ENCODE measurements at regions not wholly inside any gene's neighbourhood (a gene's known extent, or its start where the extent isn't known, plus 50 kb on each side); places are given as distances from the start of the nearest gene placed in this dataset.

GRCh38 chr5:117519957-117520500 is 945.4 kb upstream of the SEMA6A start:
- POLR2A ChIA-PET, result no interaction called here
- CTCF ChIA-PET, result no interaction called here
- no peak for DNase-seq (ENCODE audit: extremely low spot score)
- TF ChIP-seq LEF1 (IDR thresholded peaks at IDR 0.05; ENCODE audit: borderline replicate concordance), result no peak
- TF ChIP-seq PKNOX1 (IDR thresholded peaks at IDR 0.05), result no peak
- no peak for TF ChIP-seq FOXA1 (IDR thresholded peaks at IDR 0.05)
- TF ChIP-seq FOXM1 (IDR thresholded peaks at IDR 0.05; ENCODE audit: borderline replicate concordance), result no peak
- TF ChIP-seq ZNF384 (IDR thresholded peaks at IDR 0.05), result no peak
- no peak for TF ChIP-seq BHLHE40 (IDR thresholded peaks at IDR 0.05; ENCODE audit: borderline replicate concordance)
- TF ChIP-seq FOXK2 (IDR thresholded peaks at IDR 0.05), result no peak
- no peak for TF ChIP-seq SUZ12 (IDR thresholded peaks at IDR 0.05)
- TF ChIP-seq CTBP1 (IDR thresholded peaks at IDR 0.05; ENCODE audit: borderline replicate concordance), result no peak
- TF ChIP-seq NFRKB (IDR thresholded peaks at IDR 0.05), result no peak
- no peak for TF ChIP-seq ELF4 (IDR thresholded peaks at IDR 0.05)
- no peak for TF ChIP-seq ARNT (IDR thresholded peaks at IDR 0.05)
- no peak for TF ChIP-seq TARDBP (IDR thresholded peaks at IDR 0.05)
- no peak for TF ChIP-seq L3MBTL2 (conservative IDR thresholded peaks at IDR 0.05)

GRCh38 chr5:117504305-117504704 is 929.7 kb upstream of the SEMA6A start:
- TF ChIP-seq FOXM1 (IDR thresholded peaks at IDR 0.05; ENCODE audit: borderline replicate concordance), result no peak
- ChIA-PET POLR2A (no interaction called here), CTCF (interaction anchor here (0.6 kb wide), 1 partner anchor 339 kb away, joined by 3 read pairs; no protein-coding TSS in a partner anchor)
- no peak for DNase-seq (ENCODE audit: extremely low spot score)

- POLR2A ChIA-PET, result no interaction called here
- no peak for DNase-seq (ENCODE audit: extremely low spot score)
- no peak for TF ChIP-seq FOXM1 (IDR thresholded peaks at IDR 0.05; ENCODE audit: borderline replicate concordance)
- TF ChIP-seq BHLHE40 (IDR thresholded peaks at IDR 0.05; ENCODE audit: borderline replicate concordance), result no peak
- no peak for TF ChIP-seq PKNOX1 (IDR thresholded peaks at IDR 0.05)
- TF ChIP-seq HDGF (IDR thresholded peaks at IDR 0.05; ENCODE audit: borderline replicate concordance), result no peak
- no peak for TF ChIP-seq ELF4 (IDR thresholded peaks at IDR 0.05)
- no peak for TF ChIP-seq ARNT (IDR thresholded peaks at IDR 0.05)
- TF ChIP-seq TARDBP (IDR thresholded peaks at IDR 0.05), result no peak
- TF ChIP-seq SP1 (IDR thresholded peaks at IDR 0.05), result no peak
- TF ChIP-seq FOXA1 (IDR thresholded peaks at IDR 0.05), result no peak
- CTCF ChIA-PET, result no interaction called here
Measured at GRCh38 chr5:117497601-117498000, 923.0 kb upstream of the SEMA6A start.

GRCh38 chr5:117496801-117497200 is 922.2 kb upstream of the SEMA6A start:
- POLR2A ChIA-PET, result no interaction called here
- CTCF ChIA-PET, result no interaction called here

GRCh38 chr5:117494188-117494587 is 919.6 kb upstream of the SEMA6A start:
- no peak for DNase-seq (ENCODE audit: extremely low spot score)
- CTCF ChIA-PET, result no interaction called here
- POLR2A ChIA-PET, result no interaction called here
- TF ChIP-seq ARNT (IDR thresholded peaks at IDR 0.05), result no peak
- no peak for TF ChIP-seq HDGF (IDR thresholded peaks at IDR 0.05; ENCODE audit: borderline replicate concordance)
- no peak for TF ChIP-seq FOXA1 (IDR thresholded peaks at IDR 0.05)
- no peak for TF ChIP-seq BHLHE40 (IDR thresholded peaks at IDR 0.05; ENCODE audit: borderline replicate concordance)
- no peak for TF ChIP-seq TARDBP (IDR thresholded peaks at IDR 0.05)

More at GRCh38 chr5:117496801-117497200, 922.2 kb upstream of the SEMA6A start:
- DNase-seq (ENCODE audit: extremely low spot score), result no peak
- TF ChIP-seq ELF4 (IDR thresholded peaks at IDR 0.05) (no peak), ZNF384 (IDR thresholded peaks at IDR 0.05) (no peak), FOXA1 (IDR thresholded peaks at IDR 0.05) (no peak), SUZ12 (IDR thresholded peaks at IDR 0.05) (no peak)

- ChIA-PET CTCF (no interaction called here), POLR2A (no interaction called here)
- TF ChIP-seq FOXK2 (IDR thresholded peaks at IDR 0.05), result no peak
- no peak for TF ChIP-seq TARDBP (IDR thresholded peaks at IDR 0.05)
- no peak for TF ChIP-seq CTBP1 (IDR thresholded peaks at IDR 0.05; ENCODE audit: borderline replicate concordance)
- no peak for TF ChIP-seq FOXA1 (IDR thresholded peaks at IDR 0.05)
- no peak for TF ChIP-seq L3MBTL2 (conservative IDR thresholded peaks at IDR 0.05)
- TF ChIP-seq LEF1 (IDR thresholded peaks at IDR 0.05; ENCODE audit: borderline replicate concordance), result no peak
- TF ChIP-seq ELF4 (IDR thresholded peaks at IDR 0.05), result no peak
- TF ChIP-seq PKNOX1 (IDR thresholded peaks at IDR 0.05), result no peak
- TF ChIP-seq SP1 (IDR thresholded peaks at IDR 0.05), result no peak
- no peak for TF ChIP-seq HDGF (IDR thresholded peaks at IDR 0.05; ENCODE audit: borderline replicate concordance)
- DNase-seq (ENCODE audit: extremely low spot score), result no peak
Measured at GRCh38 chr5:117488976-117489500, 914.4 kb upstream of the SEMA6A start.

GRCh38 chr5:117487556-117487955 is 912.9 kb upstream of the SEMA6A start:
- TF ChIP-seq PKNOX1 (IDR thresholded peaks at IDR 0.05) (no peak), BHLHE40 (IDR thresholded peaks at IDR 0.05; ENCODE audit: borderline replicate concordance) (no peak)
- no peak for DNase-seq (ENCODE audit: extremely low spot score)
- POLR2A ChIA-PET, result no interaction called here
- CTCF ChIA-PET, result interaction anchor here (1.0 kb wide), 1 partner anchor 32 kb away, joined by 4 read pairs; no protein-coding TSS in a partner anchor

All from HEK293T (cell line).